ENCODE measurements at regions not wholly inside any gene's neighbourhood (a gene's known extent, or its start where the extent isn't known, plus 50 kb on each side); places are given as distances from the start of the nearest gene placed in this dataset.

- TF ChIP-seq CTBP2 (IDR thresholded peaks at IDR 0.05; ENCODE audit: borderline replicate concordance, insufficient read depth, insufficient read length, low read length) = no peak
- no peak for TF ChIP-seq USF2 (IDR thresholded peaks at IDR 0.05; ENCODE audit: low read length)
- no peak for TF ChIP-seq NANOG (IDR thresholded peaks at IDR 0.05; ENCODE audit: insufficient read depth, low read depth, low read length, poor library complexity, severe bottlenecking)
- TF ChIP-seq HDAC2 (IDR thresholded peaks at IDR 0.05; ENCODE audit: borderline replicate concordance in 1 of 2, low read depth in 2 of 2, low read length in 2 of 2) = no peak
- TF ChIP-seq PHF8 (conservative IDR thresholded peaks at IDR 0.05; ENCODE audit: low read depth, low read length) = no peak
- no peak for TF ChIP-seq SIRT6 (IDR thresholded peaks at IDR 0.05; ENCODE audit: low read length)
Observed at GRCh38 chr10:33109384-33109783, 151.4 kb upstream of the ITGB1 start (continued).

All from H1 (cell line).